ENCODE measurements at regions not wholly inside any gene's neighbourhood (a gene's known extent, or its start where the extent isn't known, plus 50 kb on each side); places are given as distances from the start of the nearest gene placed in this dataset.
"Not testable (repeated sequence)": the region's sequence is repeated elsewhere in the genome, so short reads cannot be mapped to it uniquely, and the experiment has no call there.

DNA sequence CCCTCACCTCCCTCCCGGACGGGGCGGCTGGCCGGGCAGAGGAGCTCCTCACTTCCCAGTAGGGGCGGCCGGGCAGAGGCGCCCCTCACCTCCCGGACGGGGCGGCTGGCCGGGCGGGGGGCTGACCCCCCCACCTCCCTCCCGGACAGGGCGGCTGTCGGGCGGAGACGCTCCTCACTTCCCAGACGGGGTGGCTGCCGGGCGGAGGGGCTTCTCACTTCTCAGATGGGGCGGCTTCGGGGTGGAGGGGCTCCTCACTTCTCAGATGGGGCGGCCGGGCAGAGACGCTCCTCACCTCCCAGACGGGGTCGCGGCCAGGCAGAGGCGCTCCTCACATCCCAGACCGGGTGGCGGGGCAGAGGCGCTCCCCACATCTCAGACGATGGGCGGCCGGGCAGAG lies 106.3 kb upstream of the TSC22D1 start:
- TF ChIP-seq, protein P1, sequence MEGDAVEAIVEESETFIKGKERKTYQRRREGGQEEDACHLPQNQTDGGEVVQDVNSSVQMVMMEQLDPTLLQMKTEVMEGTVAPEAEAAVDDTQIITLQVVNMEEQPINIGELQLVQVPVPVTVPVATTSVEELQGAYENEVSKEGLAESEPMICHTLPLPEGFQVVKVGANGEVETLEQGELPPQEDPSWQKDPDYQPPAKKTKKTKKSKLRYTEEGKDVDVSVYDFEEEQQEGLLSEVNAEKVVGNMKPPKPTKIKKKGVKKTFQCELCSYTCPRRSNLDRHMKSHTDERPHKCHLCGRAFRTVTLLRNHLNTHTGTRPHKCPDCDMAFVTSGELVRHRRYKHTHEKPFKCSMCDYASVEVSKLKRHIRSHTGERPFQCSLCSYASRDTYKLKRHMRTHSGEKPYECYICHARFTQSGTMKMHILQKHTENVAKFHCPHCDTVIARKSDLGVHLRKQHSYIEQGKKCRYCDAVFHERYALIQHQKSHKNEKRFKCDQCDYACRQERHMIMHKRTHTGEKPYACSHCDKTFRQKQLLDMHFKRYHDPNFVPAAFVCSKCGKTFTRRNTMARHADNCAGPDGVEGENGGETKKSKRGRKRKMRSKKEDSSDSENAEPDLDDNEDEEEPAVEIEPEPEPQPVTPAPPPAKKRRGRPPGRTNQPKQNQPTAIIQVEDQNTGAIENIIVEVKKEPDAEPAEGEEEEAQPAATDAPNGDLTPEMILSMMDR (IDR thresholded peaks at IDR 0.05): not testable (repeated sequence)
- TF ChIP-seq POLR2A (IDR thresholded peaks at IDR 0.05): not testable (repeated sequence)

Data from thyroid gland (tissue), 4 donors.